GM21367 (cell line): ENCODE measurements at regions not wholly inside any gene's neighbourhood (a gene's known extent, or its start where the extent isn't known, plus 50 kb on each side); places are given as distances from the start of the nearest gene placed in this dataset.

Experiments
- ATAC-seq: cut with Tn5 transposase; IDR thresholded peaks from one replicate; pipeline ENCODE4 v1.9.1; 2021; ENCODE audit not compliant: unreplicated experiment

DNA sequence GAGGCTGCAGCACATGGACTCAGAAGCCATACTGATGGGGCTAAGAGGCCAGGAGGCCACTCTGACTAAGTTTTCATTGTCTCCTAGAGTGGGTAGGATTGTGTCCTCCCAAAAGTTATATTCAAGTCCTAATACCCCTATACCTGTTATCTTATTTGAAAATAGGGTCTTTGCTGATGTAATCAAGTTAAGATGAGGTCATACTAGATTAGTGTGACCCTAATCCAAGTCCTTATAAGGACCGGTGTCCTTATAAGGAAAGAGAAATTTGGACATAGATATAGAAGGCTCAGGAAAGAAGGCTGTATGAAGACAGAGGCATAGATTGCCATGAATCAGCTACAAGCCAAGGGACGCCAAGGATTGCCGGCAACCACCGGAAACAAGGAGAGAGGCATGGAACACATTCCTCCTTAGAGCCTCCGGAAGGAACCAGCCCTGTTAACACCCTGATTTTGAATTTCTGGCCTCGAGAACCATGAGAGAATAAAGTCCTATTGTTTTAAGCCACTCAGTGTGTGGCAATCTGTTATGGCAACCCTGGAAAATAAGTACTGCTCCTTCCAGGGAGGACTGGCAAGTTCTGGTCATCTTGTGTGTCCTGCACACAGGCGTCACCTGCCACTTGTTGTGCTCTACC is 157.0 kb downstream of the EMX2 start:
- no peak for ATAC-seq

DNA sequence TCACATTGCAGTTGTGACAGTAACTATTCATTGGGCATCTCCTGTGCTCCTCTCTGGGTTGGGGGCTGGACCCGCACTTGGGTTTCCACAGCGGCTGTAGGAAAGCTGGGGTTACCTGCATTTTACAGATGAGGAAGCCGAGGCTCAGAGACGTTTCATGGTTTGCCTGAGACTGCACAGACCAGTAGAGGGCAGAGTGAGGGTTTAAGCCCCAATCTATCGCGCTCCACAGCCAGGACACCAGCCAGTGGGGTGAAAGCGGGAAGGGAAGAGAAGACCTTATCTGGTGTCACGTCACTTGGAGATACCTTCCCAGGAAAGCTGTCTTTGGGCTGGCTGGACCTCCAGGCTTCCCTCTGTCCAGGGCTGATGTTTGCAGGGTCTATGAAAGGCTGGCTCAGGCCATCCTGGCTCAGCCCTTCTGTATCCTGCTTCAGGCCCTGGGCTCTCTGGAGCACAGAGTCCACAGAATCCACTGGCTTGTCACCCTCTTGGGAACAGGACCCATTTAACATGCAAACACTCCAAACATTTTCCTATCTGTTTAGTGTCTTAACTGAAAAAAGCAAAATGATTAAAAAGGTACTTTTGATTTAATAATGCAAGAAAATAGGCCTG is 167.7 kb downstream of the EMX2 start:
- no peak for ATAC-seq

DNA sequence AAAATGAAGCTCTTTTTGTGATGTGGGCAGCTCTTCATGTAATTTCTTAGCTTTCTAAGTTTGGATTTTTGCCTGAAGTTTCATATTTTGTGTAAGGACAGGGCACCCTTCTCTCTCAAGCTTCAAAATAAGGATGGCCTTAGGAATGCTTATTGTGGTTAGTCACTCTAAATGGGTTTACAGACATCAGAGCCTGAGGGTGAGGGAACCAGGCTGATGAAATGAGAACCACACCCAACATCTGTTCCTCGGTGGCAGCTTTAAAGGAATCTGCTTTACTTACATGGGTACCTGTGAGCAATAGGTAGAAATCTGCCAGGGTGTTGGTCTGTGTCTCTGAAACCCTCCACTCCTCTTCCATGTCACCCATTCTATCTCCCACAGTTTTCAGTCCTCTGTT is 174.3 kb downstream of the EMX2 start:
- no peak for ATAC-seq

DNA sequence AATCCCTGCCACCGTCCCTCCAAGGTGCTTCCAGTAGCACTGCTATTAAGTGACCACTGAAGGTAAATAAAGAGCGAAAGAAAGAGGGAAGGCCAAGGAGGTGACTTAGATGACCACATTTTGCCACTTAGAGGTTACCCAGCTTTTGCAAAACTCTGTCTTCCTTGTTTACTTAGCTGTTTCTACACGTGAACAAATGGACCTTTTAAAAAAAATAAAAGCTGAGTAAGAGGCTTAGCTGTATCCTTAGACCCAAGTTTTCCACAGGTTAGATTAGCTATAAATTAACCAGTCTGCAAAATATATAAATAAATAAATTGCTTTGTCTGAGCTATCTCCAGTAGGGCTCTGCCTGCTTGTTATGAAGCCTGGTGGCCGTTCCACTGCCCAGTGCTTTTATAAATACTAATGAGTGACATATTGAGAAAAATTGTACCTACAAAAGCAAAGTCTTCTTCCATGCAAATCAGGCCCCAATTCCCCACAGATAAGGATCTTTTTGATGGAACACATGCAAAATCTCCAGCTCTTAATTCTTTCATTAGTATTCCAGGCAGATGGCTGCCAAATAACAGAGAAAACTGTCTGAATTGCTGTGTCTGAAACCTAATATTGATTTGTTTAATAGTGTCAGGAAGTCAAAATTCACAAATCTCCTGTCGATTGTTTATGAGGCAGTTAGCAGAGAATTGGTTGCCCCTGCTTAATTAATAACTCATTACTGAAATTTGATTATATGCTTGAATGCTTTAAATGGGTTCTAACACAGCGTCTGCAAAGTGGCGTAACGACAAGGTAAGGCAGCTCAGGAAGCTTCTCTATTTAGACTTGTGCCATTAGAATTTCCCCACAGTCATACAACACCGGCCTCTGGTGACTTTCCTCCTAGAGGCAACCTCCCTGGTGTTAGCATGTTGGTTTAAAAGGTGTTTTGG is 176.7 kb downstream of the EMX2 start:
- no peak for ATAC-seq

DNA sequence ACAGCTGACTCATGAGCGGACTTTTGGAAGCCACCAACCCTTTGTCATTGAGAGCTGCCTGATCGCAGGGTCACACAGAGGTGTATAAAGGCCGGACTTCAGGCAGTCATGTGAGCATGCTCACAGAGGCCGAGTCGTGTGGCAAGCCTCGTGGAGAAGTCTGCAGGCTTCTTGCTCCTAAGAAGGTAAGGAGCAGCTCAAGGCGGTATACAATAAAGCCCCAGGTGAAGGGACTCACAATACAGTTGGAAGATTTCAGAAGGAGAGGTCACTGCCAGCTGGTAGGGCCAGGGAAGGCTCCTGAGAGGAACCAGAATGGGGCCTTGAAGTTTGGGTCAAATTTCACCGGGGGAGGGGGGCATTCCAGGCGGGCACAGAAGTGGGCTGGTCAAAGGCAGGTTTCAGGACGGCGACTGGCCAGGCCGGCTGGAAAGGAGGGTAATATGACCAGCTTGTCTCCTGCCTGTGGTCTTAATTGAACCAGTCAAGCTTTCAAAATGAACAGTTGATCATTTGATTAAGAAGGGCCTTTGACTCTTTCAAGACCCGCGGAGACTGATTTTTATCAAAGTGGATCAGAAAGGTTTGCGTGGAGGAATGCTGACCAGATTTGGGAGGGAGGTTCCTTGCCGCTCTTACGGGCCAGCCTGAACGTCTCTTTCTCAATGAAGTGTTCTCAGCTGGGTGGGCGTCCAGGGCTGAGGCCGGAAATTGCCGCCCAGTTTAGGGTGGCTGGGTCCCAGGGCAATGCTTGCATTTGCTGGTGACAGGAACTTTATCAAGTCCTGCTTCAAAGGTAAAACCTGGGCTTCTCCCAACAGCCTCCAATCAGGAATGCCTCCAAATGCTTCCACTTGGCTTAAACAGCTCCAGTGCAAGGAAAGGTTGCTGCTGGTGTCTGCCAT is 178.6 kb downstream of the EMX2 start:
- no peak for ATAC-seq

DNA sequence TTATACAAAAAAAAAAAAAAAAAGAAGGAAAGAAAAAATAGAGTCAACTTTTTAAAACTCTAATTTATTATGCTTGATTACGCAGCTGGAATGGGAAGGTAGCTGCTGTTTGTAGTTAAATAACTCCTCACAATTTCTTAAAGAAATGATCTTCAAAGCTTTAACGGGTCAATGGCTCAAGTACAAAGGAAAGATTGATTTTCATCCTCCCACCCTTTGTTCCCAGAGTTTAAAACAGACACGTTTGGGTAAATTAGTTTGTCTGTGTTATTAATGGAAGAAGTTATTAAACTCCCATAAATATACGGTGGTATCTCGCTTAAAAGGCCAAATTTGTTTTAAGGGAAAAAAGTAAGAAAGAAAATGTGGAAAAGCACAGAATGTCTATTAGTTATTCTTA is 179.3 kb downstream of the EMX2 start:
- ATAC-seq, result no peak

DNA sequence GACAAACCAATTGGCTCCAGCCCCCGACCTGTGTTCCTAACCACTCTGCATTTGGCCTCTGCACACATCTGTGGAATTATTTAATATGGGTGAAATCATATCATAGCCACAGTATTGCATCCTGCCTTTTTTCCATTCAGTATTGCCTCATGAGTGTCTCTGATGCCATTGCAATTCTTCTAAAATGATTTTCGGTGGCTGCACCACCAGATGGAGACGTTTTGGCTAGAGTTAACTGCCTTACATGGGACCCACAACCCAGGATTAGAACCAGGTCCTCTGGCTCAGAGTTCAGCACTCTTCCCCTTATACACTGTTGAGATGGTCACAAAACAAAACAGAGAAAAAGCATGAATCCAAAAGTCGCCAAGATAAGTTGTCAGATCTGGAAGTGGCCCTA is 180.8 kb downstream of the EMX2 start:
- no peak for ATAC-seq

DNA sequence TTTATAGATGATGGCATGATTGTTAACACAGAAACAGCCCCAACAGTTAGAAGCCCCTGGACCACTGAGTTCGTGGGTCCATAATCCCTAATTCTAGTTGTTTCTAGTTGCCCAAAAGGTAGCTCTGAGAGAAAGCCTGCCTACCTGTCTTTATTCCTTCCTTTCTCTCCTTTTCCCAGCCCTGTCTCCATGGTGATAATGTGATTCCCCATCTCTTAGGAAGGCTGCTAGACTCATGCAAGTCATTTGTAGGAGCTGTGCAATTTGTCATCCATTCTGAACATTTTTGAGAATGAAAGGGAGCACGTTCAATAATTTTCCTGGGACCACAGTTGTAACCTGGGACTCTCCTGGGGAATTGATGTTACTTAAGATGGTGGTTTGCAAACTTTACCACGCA is 183.4 kb downstream of the EMX2 start:
- no peak for ATAC-seq

DNA sequence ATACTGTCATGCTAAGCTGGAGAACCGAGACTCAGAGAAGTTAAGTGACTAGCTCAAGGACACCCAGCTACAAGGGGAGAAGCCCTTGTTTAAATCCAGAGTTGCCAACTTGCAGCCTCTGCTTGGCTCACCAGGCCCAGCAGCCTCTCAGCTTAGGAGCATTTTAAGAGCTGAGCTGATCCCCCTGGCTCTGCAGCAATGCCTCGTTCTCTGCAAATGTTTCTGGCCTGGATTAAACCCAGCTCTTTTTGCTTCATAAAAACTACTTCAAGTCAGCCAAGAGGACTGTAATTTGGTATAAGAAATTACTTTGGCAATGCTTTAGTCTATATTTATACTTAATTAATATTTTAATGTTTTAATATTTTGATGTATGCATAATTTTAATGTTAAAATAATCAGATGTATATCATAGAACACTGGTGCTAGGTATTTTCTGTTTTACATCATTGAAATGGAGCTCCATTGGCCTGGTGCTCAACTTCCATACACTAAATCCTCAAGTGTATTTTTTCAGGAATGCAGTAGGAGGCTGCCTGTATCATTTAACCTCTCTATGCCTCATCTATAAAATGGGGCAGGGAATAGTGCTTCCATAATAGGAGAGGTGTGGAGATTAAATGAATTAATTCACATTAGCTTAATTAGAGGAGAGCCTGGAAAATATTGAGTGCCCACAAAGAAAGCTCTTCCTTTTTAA is 184.2 kb downstream of the EMX2 start:
- ATAC-seq, result no peak

DNA sequence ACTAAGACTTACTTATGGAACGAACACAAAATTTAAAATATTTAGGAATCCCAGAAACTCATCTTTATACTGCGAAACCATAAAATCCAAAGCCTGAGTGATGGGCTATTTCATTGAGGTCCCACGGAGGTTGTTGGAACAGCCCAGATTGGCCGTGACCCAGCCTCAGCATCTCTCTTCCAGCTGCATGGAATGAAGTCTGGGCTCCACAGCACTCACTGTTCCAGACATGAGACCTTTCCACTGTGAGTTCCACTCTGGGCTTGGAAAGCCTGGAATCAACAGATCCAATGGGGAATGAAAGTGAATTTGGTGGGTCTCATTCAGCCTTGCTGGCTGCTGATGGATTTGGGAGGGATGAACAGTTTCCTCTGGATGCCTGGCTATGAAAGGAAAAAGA is 184.9 kb downstream of the EMX2 start:
- no peak for ATAC-seq

DNA sequence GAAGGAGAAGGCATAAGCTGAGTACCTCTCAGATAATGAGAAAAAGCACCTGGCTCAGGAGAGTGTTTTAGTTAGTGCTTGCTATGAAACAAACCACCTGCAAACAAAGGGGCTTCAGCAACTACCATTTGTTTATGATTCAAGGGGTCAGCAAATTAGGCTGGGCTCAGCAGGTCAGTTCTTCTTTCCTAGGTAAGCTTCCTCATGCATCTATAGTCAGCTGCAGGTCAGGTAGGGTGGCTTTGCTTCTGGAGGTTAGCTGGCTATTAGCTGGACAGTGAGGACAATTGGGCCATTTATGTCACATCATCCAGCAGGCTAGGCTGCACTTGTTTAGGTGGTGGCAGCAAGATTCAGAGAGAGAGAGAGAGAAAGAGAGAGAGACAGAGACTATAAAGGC is 185.5 kb downstream of the EMX2 start:
- no peak for ATAC-seq

DNA sequence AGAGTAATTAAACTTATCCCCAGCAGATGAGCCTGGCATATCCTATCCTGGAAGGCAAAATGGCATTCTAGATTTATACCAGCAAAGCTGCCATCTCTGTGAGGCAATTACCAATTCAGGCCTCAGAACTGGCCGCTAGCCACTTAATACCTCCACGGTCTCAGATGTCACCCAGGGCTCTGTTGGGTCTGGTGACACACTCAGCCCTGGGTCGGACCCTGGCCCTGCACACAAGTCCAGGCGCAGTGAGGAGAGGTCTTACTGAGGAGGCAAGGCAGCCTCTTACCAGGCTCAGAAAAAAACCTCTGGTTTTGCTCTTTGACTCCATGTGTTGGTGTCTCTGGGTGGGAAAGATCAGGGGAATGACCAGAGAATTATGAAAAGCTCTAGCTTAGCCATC is 186.6 kb downstream of the EMX2 start:
- ATAC-seq, result no peak

DNA sequence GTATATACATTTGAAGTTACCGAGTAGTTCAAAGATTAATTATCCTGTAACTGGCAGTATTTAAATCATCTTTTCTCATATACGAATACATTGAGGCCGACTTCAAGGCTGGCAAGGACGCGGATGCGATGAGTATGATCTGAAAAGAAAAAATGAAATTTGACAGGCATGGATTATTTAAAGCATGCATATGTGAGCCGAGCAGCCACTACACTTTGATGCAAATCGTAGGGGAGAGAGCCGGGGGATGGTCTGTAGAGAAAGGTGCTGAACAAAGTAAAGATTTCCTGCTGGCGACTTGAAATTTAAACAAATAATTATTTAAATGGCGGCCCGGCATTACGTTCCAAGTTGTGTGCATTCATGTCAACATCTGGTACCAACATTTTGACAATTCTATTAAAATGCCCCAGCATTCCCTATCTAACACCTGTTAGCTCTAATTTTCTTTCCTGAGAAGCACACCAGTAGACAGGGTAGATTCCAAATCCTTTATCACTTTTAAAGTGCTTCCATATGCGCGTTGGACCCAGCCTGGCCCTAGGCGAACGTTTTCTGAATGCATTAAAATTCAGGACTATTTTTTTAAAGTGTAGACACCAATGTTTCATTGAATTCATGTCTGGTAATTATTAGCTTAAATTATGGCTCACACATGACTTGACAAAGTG is 188.7 kb downstream of the EMX2 start:
- no peak for ATAC-seq

DNA sequence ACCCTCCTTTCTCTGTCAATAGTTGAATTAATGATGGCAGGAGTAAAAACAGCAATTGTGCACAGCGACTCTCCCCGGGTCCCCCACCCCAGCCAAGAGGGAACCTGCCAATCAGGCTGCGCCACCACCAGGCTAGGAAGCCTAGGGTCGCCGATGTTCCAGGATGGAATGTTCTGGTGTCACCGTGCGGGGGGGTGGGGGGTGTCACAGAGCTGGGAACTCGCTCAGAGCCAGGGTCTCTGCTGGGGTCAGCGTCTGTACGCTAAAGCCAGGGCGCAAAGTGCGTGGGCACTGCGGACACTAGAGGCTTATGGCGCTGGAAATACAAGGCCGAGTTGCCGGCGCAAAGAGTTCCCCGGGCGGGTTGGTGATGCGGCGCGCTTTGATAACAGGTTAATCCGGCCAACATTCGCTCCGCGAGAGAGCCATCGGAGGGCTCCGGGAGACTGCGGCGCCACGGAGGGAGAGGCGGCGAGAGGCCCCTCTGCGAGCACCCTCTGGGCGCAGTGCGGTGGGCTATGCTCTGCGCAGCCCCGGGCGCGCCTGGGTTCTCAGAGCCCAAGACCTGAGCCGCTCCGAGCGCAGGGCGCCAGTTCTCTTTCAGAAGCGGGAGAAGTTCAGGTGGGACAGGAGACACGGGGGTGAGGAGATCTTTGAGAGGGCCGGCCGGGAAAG is 192.3 kb downstream of the EMX2 start:
- no peak for ATAC-seq

DNA sequence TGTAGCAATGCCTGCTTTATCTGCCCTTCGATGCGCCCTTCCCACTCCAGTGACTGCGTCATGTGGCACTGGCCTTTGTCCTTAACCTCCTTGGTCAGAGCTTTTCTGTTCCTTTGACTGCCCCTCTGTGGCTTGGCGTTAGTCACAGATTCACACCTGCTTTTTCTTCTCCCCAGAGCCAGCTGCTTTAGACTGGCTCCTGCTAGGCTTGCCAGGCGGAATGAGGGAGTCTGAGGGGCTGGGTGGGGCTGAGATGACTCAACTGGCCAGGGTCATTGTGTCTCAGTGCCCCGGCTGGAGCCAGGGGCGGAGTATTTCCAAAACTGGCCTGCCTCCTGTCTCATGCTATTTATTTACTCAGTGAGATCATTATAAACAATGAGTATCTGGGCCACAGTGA is 194.1 kb downstream of the EMX2 start:
- ATAC-seq, result no peak

DNA sequence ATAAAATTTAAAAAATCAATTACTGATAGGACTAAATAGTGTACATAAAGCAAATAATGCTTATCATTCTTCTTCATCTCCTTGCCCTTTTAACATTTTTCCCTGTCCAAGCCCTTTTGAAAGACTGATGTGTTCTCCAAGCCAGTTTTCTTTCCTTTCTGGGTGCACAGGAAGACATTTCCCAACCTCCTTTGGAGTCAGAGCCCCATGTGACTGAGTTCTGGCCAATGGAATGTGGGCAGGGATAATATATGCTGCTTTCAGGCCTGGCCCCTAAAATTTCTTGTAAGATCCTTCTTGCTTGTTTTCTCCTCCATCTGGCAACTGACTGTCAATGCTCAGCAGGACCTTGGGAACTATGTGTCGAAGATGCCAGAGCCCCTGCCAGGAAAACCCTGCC is 197.5 kb downstream of the EMX2 start:
- no peak for ATAC-seq

DNA sequence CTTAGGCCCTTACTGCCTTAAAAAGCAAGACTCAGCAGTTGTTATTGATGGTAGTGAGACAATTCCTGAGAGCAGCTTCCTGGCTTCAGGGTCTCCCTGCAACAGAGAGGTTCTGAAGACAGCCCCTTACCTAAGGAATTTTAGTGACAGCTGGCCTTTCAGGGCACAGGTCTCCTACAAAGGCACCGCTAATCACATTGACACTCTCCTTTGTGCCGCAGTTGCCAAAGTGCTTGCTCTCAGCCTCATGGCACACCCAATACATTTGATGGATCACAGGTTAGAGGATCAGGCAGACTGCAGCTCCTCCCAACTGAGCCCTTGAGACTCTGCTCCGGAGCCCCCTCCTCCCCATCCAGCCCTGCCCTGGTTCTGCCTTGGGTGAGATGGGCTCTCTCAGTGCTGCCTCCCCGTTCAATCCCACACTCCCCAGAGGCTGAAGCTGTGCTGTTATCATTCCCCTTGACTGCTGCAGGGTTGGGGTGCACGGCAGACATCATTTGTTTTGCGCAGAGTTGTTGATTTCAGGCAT is 198.2 kb downstream of the EMX2 start:
- no peak for ATAC-seq

DNA sequence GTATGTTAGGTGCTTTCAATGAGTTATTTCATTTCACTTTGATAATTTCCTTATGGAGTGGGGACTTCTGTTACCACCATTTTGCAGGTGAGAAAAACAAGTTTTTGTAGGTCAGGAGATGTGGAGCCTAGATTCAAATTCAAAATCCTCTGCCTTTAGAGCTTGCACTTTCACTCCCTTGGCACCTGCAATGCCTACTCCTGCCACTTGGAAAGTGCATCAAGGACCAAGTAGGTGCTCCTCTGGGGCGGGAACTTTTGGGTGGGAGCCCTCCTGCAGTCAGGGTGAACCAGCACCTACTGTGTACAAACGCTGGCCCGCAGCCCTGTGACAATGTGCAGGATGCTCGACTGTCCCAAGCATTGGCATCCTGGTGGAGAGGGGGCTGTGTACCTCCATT is 199.0 kb downstream of the EMX2 start:
- ATAC-seq, result no peak

DNA sequence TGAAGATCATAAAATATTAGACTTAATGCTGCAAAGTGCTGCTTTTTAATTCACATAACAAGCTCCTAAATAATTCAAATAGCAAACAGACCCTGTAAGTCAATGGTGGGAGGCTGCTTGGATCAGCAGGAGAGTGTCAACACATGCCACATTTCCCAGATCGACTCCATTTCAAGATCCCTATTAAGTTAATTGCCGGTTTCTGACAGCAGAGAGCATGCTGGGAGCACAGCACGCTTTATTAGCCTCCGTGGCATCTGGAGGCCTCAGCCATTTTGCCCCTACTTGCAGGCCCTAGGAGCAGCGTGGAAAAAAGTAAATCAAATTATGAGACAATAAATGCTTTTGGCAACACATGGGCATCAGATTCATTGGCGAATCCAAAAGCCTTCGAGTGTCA is 201.0 kb downstream of the EMX2 start:
- no peak for ATAC-seq
